SHP77 treated with DMSO at 0.1 percent for 48 hours (cell line): ENCODE measurements at regions not wholly inside any gene's neighbourhood (a gene's known extent, or its start where the extent isn't known, plus 50 kb on each side); places are given as distances from the start of the nearest gene placed in this dataset.
"Not testable (repeated sequence)": the region's sequence is repeated elsewhere in the genome, so short reads cannot be mapped to it uniquely, and the experiment has no call there.

Experiments
- DNase-seq: peaks from one replicate; lab custom pipeline; 2025; lab: John Stamatoyannopoulos, UW

- peak; percentile 27 for DNase-seq
Measured at GRCh38 chr11:67873223-67873622, 130.7 kb downstream of the UNC93B1 start.

- DNase-seq: not testable (repeated sequence)
Measured at GRCh38 chr11:67871168-67871567, 132.7 kb downstream of the UNC93B1 start.

- DNase-seq: not testable (repeated sequence)
Measured at GRCh38 chr11:67862896-67863295, 141.0 kb downstream of the UNC93B1 start.

GRCh38 chr11:67859513-67860161 lies 144.3 kb downstream of the UNC93B1 start:
- not testable (repeated sequence) for DNase-seq

GRCh38 chr11:67850747-67851146 lies 153.2 kb downstream of the UNC93B1 start:
- DNase-seq: not testable (repeated sequence)

- not testable (repeated sequence) for DNase-seq
Measured at GRCh38 chr11:67849766-67850165, 154.1 kb downstream of the UNC93B1 start.

- DNase-seq: not testable (repeated sequence)
Measured at GRCh38 chr11:67847896-67848875, 155.7 kb downstream of the UNC93B1 start.

GRCh38 chr11:67846303-67846702 lies 157.6 kb downstream of the UNC93B1 start:
- DNase-seq: not testable (repeated sequence)

GRCh38 chr11:67845296-67845695 lies 158.6 kb downstream of the UNC93B1 start:
- not testable (repeated sequence) for DNase-seq

GRCh38 chr11:67840599-67840998 lies 163.3 kb downstream of the UNC93B1 start:
- not testable (repeated sequence) for DNase-seq

- not testable (repeated sequence) for DNase-seq
Measured at GRCh38 chr11:67830152-67830551, 155.7 kb upstream of the ALDH3B2 start.

GRCh38 chr11:67826951-67827296 lies 152.5 kb upstream of the ALDH3B2 start:
- DNase-seq: not testable (repeated sequence)

- DNase-seq: peak; percentile 87
Measured at GRCh38 chr11:67826028-67826950, 151.9 kb upstream of the ALDH3B2 start.

GRCh38 chr11:67824861-67825260 lies 150.4 kb upstream of the ALDH3B2 start:
- not testable (repeated sequence) for DNase-seq

GRCh38 chr11:67820081-67820480 lies 145.7 kb upstream of the ALDH3B2 start:
- no peak for DNase-seq

GRCh38 chr11:67817558-67817957 lies 143.1 kb upstream of the ALDH3B2 start:
- not testable (repeated sequence) for DNase-seq

GRCh38 chr11:67809301-67809700 lies 134.9 kb upstream of the ALDH3B2 start:
- DNase-seq: not testable (repeated sequence)

- not testable (repeated sequence) for DNase-seq
Measured at GRCh38 chr11:67807896-67808295, 133.5 kb upstream of the ALDH3B2 start.

- DNase-seq: not testable (repeated sequence)
Measured at GRCh38 chr11:67806728-67807235, 132.4 kb upstream of the ALDH3B2 start.

GRCh38 chr11:67806183-67806582 lies 131.8 kb upstream of the ALDH3B2 start:
- DNase-seq: not testable (repeated sequence)
